K562 (cell line): ENCODE measurements at regions not wholly inside any gene's neighbourhood (a gene's known extent, or its start where the extent isn't known, plus 50 kb on each side); places are given as distances from the start of the nearest gene placed in this dataset.

Experiments
- ATAC-seq: fragments of 200-7000 bp; cut with Tn5 transposase; 3 replicates; pipeline ENCODE4 v1.9.1; 2020; ENCODE audit warnings: moderate library complexity
- BruUV-seq: library from RNA; stranded (reverse); fragments of 400-500 nt; replicated peaks from 2 replicates; lab custom pipeline; 2021; lab: Mats Ljungman, UMichigan
- CTCF ChIA-PET: fragments of 300-600 bp; formaldehyde crosslinking; extraction: SDS; loops from one replicate; lab custom pipeline; 2021; ENCODE audit warnings: low intra/inter-chr PET ratio; lab: Yijun Ruan, JAX
- POLR2A ChIA-PET: fragments of 300-600, 350-650 bp; sonication (Branson Sonifier 250); formaldehyde crosslinking; extraction: SDS; loops from one replicate; lab custom pipeline; 2021; ENCODE audit warnings: antibody characterized with exemption, inconsistent platforms; lab: Yijun Ruan, JAX
- DNase-seq, 4 experiments: peaks; one replicate each; pipeline versions ENCODE4 v3.0.0 to v3.0.0-alpha.2; 2011 to 2018; ENCODE audit warnings: low spot score in 3 of 4, mixed read lengths in 3 of 4; ENCODE audit errors: extremely low read depth in 1 of 4
- FAIRE-seq: peaks from 2 replicates; lab custom pipeline; 2011; peaks lifted over from hg19 to GRCh38; lab: Jason Lieb, UNC
- H2AFZ ChIP-seq: 2 replicates; pipeline ENCODE4 v1.6.0; 2011; ENCODE audit warnings: low read depth, low read length, control low read depth, inconsistent platforms
- H3K27ac ChIP-seq: fragments of 200-600 bp; 3 replicates; pipeline ENCODE4 v1.8.0; 2011; ENCODE audit warnings: low read depth, mild to moderate bottlenecking, control low read depth, inconsistent platforms, low read length, moderate library complexity, mixed read lengths; ENCODE audit errors: extremely low read depth
- H3K27me3 ChIP-seq, 2 experiments: fragments of 300-600 bp in 1 of 2; 2 replicates in 1 of 2; 3 replicates in 1 of 2; pipeline versions ENCODE4 v1.6.0 to v1.8.0; 2011; ENCODE audit warnings: inconsistent platforms in 2 of 2, low read length in 2 of 2, mild to moderate bottlenecking in 1 of 2, mixed read lengths in 1 of 2, moderate library complexity in 1 of 2; ENCODE audit not compliant: control insufficient read depth in 2 of 2, insufficient read depth in 2 of 2
- H3K36me3 ChIP-seq: fragments of 300-600 bp; 3 replicates; pipeline ENCODE4 v1.8.0; 2011; ENCODE audit warnings: mild to moderate bottlenecking, low read length, inconsistent platforms; ENCODE audit not compliant: control insufficient read depth, insufficient read depth
- H3K4me1 ChIP-seq, 2 experiments: fragments of 200-600 bp in 1 of 2; replicated peaks in 1 of 2; 2 replicates in 1 of 2; 3 replicates in 1 of 2; pipeline versions ENCODE4 v1.5.1 to v1.8.0; 2011; ENCODE audit warnings: inconsistent platforms in 2 of 2, low read length in 2 of 2, mild to moderate bottlenecking in 1 of 2, mixed read lengths in 1 of 2, moderate library complexity in 1 of 2; ENCODE audit not compliant: control insufficient read depth in 2 of 2, insufficient read depth in 2 of 2
- H3K4me2 ChIP-seq: 2 replicates; pipeline ENCODE4 v1.6.1; 2011; ENCODE audit warnings: low read length, control low read depth, inconsistent platforms, mixed read lengths; ENCODE audit not compliant: insufficient read depth
- H3K4me3 ChIP-seq: fragments of 200-600 bp; sonication (generic), shearing (Covaris generic); 2 replicates; pipeline ENCODE4 v1.5.1; 2016; ENCODE audit warnings: control low read depth, inconsistent platforms
- H3K79me2 ChIP-seq: fragments of 200-600 bp; 3 replicates; pipeline ENCODE4 v1.8.0; 2011; ENCODE audit warnings: low read length, inconsistent platforms; ENCODE audit not compliant: control insufficient read depth, insufficient read depth
- H3K9ac ChIP-seq, 2 experiments: 2 replicates each; pipeline versions ENCODE4 v1.6.0 to v1.6.1; 2011; ENCODE audit warnings: low read depth in 2 of 2, low read length in 2 of 2, control low read depth in 1 of 2, inconsistent platforms in 1 of 2, mild to moderate bottlenecking in 1 of 2, mixed read lengths in 1 of 2; ENCODE audit not compliant: insufficient read depth in 1 of 2
- H3K9me1 ChIP-seq: one replicate; pipeline ENCODE4 v1.6.0; 2011; ENCODE audit warnings: inconsistent platforms, mild to moderate bottlenecking, low read length, moderate library complexity; ENCODE audit not compliant: control insufficient read depth, insufficient read depth
- H3K9me3 ChIP-seq: replicated peaks from 2 replicates; pipeline ENCODE4 v1.5.1; 2011; ENCODE audit warnings: low read depth, low read length, inconsistent platforms; ENCODE audit not compliant: control insufficient read depth, insufficient read depth
- H4K20me1 ChIP-seq: replicated peaks from 2 replicates; pipeline ENCODE4 v1.6.1; 2011; ENCODE audit warnings: low read length, inconsistent platforms, mixed read lengths; ENCODE audit not compliant: control insufficient read depth, insufficient read depth
- BRCA1 ChIP-seq, 2 experiments: fragments of 450-650 bp in 1 of 2; sonication (generic) in 1 of 2; formaldehyde crosslinking in 1 of 2; IDR thresholded peaks; 2 replicates each; pipeline versions ENCODE4 v1.5.0 to v1.6.1; 2017 to 2020; ENCODE audit warnings: mild to moderate bottlenecking in 1 of 2, missing genetic modification reagents in 1 of 2
- ZC3H11A ChIP-seq: IDR thresholded peaks from 2 replicates; pipeline ENCODE4 v1.6.1; 2012; ENCODE audit warnings: low read depth, low read length, improper control_type of control experiment
- ZZZ3 ChIP-seq: fragments of 450-650 bp; IDR thresholded peaks from 2 replicates; pipeline ENCODE4 v1.6.1; 2016; ENCODE audit warnings: antibody characterized with exemption, mild to moderate bottlenecking, moderate library complexity
- WGBS: fragments of 100-300 bp; shearing (Covaris generic); methylation state at CpG from one replicate; pipeline ENCODE4 v1.1.6; 2016; ENCODE audit warnings: low coverage, mixed read lengths; ENCODE audit not compliant: insufficient coverage; ENCODE audit errors: missing lambda C conversion rate; 5-methylcytosine and 5-hydroxymethylcytosine counted together
- in situ Hi-C: fragments of 300-500 bp; cut with MboI; formaldehyde crosslinking; loops from 4 replicates; pipeline ENCODE4 v1.15.0; 2018; ENCODE audit warnings: inconsistent platforms, mixed read lengths
- intact Hi-C: fragments of 100-400 bp; cut with micrococcal nuclease; formaldehyde crosslinking; loops from 2 replicates; pipeline ENCODE4 v1.14.2; 2022
- TF ChIP-seq, protein P1 (sequence below): fragments of 450-650 bp; IDR thresholded peaks from 2 replicates; pipeline ENCODE4 v1.6.1; 2016; ENCODE audit warnings: antibody characterized with exemption

DNA sequence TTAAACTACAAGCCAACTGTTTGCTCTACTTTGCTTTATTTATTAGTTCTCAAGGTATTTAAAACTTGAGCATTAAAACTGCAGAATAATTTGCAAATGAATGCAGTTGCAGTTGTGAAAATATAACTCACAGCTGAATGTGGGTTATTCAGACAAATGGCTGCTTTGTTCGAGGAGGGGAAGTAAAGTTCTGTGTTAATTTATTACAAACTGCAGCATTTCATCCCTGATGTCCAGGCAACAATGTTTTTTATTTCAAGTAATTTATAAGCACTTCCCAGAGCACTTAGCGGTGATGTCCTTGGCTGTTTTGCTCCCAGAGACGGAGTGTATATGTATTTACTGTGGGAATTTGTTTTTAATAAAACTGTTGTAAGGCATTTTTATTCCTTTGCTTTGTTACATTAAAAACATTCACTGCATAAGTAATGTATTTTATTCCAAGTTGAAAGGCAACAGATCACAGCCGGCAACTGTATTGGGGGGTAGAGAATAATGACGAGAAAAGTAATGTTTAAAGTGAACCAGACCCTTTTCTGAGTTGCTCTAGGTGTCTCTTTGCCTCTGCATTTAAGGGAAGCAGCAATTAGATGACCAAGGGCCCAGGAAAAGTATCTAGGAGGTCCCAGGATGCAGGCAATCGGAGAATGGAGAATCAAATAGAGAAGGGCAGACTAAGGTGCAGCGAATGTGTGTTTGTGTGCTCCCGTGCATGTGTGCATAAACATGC, 291.2 kb upstream of the SALL1 start (continued):
- no peak for TF ChIP-seq ZC3H11A

GRCh38 chr16:51440131-51440889, 289.2 kb upstream of the SALL1 start:
- no peaks in the 10 kb centered on the region for H3K9me3 ChIP-seq
- TF ChIP-seq, protein P1, sequence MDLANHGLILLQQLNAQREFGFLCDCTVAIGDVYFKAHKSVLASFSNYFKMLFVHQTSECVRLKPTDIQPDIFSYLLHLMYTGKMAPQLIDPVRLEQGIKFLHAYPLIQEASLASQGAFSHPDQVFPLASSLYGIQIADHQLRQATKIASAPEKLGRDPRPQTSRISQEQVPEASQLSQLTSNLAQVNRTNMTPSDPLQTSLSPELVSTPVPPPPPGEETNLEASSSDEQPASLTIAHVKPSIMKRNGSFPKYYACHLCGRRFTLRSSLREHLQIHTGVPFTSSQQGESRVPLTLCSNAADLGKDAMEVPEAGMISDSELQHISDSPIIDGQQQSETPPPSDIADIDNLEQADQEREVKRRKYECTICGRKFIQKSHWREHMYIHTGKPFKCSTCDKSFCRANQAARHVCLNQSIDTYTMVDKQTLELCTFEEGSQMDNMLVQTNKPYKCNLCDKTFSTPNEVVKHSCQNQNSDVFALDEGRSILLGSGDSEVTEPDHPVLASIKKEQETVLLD, result no peak
- TF ChIP-seq BRCA1 (IDR thresholded peaks at IDR 0.05), result no peak
- no peak for TF ChIP-seq BRCA1 (CRISPR knock-in tag; IDR thresholded peaks at IDR 0.05)
- TF ChIP-seq ZC3H11A, result no peak
- TF ChIP-seq ZZZ3, result no peak
- no peak for DNase-seq
- no peak for FAIRE-seq
- no peak overlapping the region for H3K4me2 ChIP-seq
- H3K27me3 ChIP-seq, result no peaks in the 10 kb centered on the region
- ChIA-PET CTCF (no interaction called here), POLR2A (no interaction called here)
- ATAC-seq, result no peak
- H3K9me1 ChIP-seq, result no peaks in the 10 kb centered on the region
- in situ Hi-C loops (no loop called here), intact Hi-C loops (no loop called here)
- H3K4me3 ChIP-seq, result no peak overlapping the region
- no TSS peak for BruUV-seq
- H3K36me3 ChIP-seq, result no peaks in the 10 kb centered on the region
- H3K4me1 ChIP-seq, result no peaks in the 10 kb centered on the region
- H4K20me1 ChIP-seq, result no peaks in the 10 kb centered on the region
- H3K9ac ChIP-seq, result no peak overlapping the region
- no peak overlapping the region for H2AFZ ChIP-seq
- no peak overlapping the region for H3K27ac ChIP-seq
- WGBS, result 0% methylated on average over 14 of the region's 14 CpGs
- H3K79me2 ChIP-seq, result no peaks in the 10 kb centered on the region
